ENCODE measurements at regions not wholly inside any gene's neighbourhood (a gene's known extent, or its start where the extent isn't known, plus 50 kb on each side); places are given as distances from the start of the nearest gene placed in this dataset.

GRCh38 chr20:52251827-52252226 lies 60.2 kb upstream of the ZFP64 start:
- TF ChIP-seq CTCF (IDR thresholded peaks at IDR 0.05): no peak
- TF ChIP-seq POLR2A (IDR thresholded peaks at IDR 0.05): no peak

All from prostate gland (tissue), 2 donors.